ENCODE measurements at regions not wholly inside any gene's neighbourhood (a gene's known extent, or its start where the extent isn't known, plus 50 kb on each side); places are given as distances from the start of the nearest gene placed in this dataset.
"Not testable (repeated sequence)": the region's sequence is repeated elsewhere in the genome, so short reads cannot be mapped to it uniquely, and the experiment has no call there.

GRCh38 chr16:64356267-64356666 lies 765.6 kb downstream of the CDH11 start:
- DNase-seq (ENCODE audit: low spot score): no peak

- no peak for DNase-seq (ENCODE audit: low spot score)
Measured at GRCh38 chr16:64352246-64352645, 769.6 kb downstream of the CDH11 start.

- no peak for DNase-seq (ENCODE audit: low spot score)
Measured at GRCh38 chr16:64351121-64351520, 770.7 kb downstream of the CDH11 start.

GRCh38 chr16:64346080-64346479 lies 775.8 kb downstream of the CDH11 start:
- no peak for DNase-seq (ENCODE audit: low spot score)

GRCh38 chr16:64345142-64345541 lies 776.7 kb downstream of the CDH11 start:
- DNase-seq (ENCODE audit: low spot score): no peak

- DNase-seq (ENCODE audit: low spot score): not testable (repeated sequence)
Measured at GRCh38 chr16:64343820-64344443, 777.9 kb downstream of the CDH11 start.

- DNase-seq (ENCODE audit: low spot score): no peak
Measured at GRCh38 chr16:64343061-64343819, 778.6 kb downstream of the CDH11 start.

GRCh38 chr16:64341336-64341735 lies 780.5 kb downstream of the CDH11 start:
- not testable (repeated sequence) for DNase-seq (ENCODE audit: low spot score)

GRCh38 chr16:64339052-64339770 lies 782.7 kb downstream of the CDH11 start:
- no peak for DNase-seq (ENCODE audit: low spot score)

- DNase-seq (ENCODE audit: low spot score): no peak
Measured at GRCh38 chr16:64321881-64322280, 800.0 kb downstream of the CDH11 start.

GRCh38 chr16:64321066-64321465 lies 800.8 kb downstream of the CDH11 start:
- DNase-seq (ENCODE audit: low spot score): no peak

GRCh38 chr16:64317601-64318000 lies 804.3 kb downstream of the CDH11 start:
- no peak for DNase-seq (ENCODE audit: low spot score)

- no peak for DNase-seq (ENCODE audit: low spot score)
Measured at GRCh38 chr16:64313726-64314125, 808.1 kb downstream of the CDH11 start.

GRCh38 chr16:64312980-64313379 lies 808.9 kb downstream of the CDH11 start:
- DNase-seq (ENCODE audit: low spot score): no peak

GRCh38 chr16:64312292-64312691 lies 809.6 kb downstream of the CDH11 start:
- DNase-seq (ENCODE audit: low spot score): no peak

- no peak for DNase-seq (ENCODE audit: low spot score)
Measured at GRCh38 chr16:64311241-64311640, 810.6 kb downstream of the CDH11 start.

GRCh38 chr16:64309398-64310110 lies 812.3 kb downstream of the CDH11 start:
- no peak for DNase-seq (ENCODE audit: low spot score)

GRCh38 chr16:64308721-64309120 lies 813.1 kb downstream of the CDH11 start:
- DNase-seq (ENCODE audit: low spot score): no peak

- DNase-seq (ENCODE audit: low spot score): no peak
Measured at GRCh38 chr16:64307431-64307830, 814.4 kb downstream of the CDH11 start.

- DNase-seq (ENCODE audit: low spot score): no peak
Measured at GRCh38 chr16:64305663-64306062, 816.2 kb downstream of the CDH11 start.

GRCh38 chr16:64304951-64305350 lies 816.9 kb downstream of the CDH11 start:
- DNase-seq (ENCODE audit: low spot score): no peak

- DNase-seq (ENCODE audit: low spot score): no peak
Measured at GRCh38 chr16:64304396-64304795, 817.5 kb downstream of the CDH11 start.

Data from HuH-7 (cell line).